Neutrophil (primary cell): ENCODE measurements at regions not wholly inside any gene's neighbourhood (a gene's known extent, or its start where the extent isn't known, plus 50 kb on each side); places are given as distances from the start of the nearest gene placed in this dataset.

Experiments used
- H3K27ac ChIP-seq: fragments of 200-600 bp; sonication (generic); 2 replicates; pipeline ENCODE4 v1.5.1; 2016; ENCODE audit warnings: mild to moderate bottlenecking, moderate library complexity
- H3K27me3 ChIP-seq: fragments of 200-600 bp; sonication (generic); 2 replicates; pipeline ENCODE4 v1.6.0; 2016; ENCODE audit warnings: mild to moderate bottlenecking
- H3K36me3 ChIP-seq: fragments of 200-600 bp; sonication (generic); 2 replicates; pipeline ENCODE4 v1.5.1; 2017
- H3K4me1 ChIP-seq, 2 experiments: fragments of 200-600 bp in 1 of 2; sonication (generic) in 1 of 2; 1 replicate in 1 of 2; 2 replicates in 1 of 2; pipeline versions ENCODE4 v1.5.1 to v1.6.1; 2013 to 2016; ENCODE audit warnings: low read depth in 1 of 2, low read length in 1 of 2, mild to moderate bottlenecking in 1 of 2, moderate library complexity in 1 of 2; ENCODE audit not compliant: control insufficient read depth in 1 of 2, insufficient read depth in 1 of 2
- H3K4me3 ChIP-seq, 2 experiments: fragments of 200-600 bp in 1 of 2; sonication (generic) in 1 of 2; 1 replicate in 1 of 2; 2 replicates in 1 of 2; pipeline ENCODE4 v1.5.1; 2013 to 2016; ENCODE audit warnings: low read depth in 1 of 2, low read length in 1 of 2, mild to moderate bottlenecking in 1 of 2, moderate library complexity in 1 of 2
- H3K9me3 ChIP-seq: fragments of 200-600 bp; sonication (generic); 2 replicates; pipeline ENCODE4 v1.5.1; 2016
- CTCF ChIP-seq: fragments of 200-600 bp; sonication (generic); IDR thresholded peaks from 2 replicates; pipeline ENCODE4 v1.5.1; 2016; ENCODE audit warnings: antibody characterized with exemption

- no peaks in the 10 kb centered on the region for H3K9me3 ChIP-seq
- peak overlapping the region; percentile 83 for H3K27ac ChIP-seq
- peak overlapping the region; percentile 50 to 54 for H3K4me3 ChIP-seq
- no peaks in the 10 kb centered on the region for H3K36me3 ChIP-seq
- peaks cover 19% of the 10 kb centered on the region in 2 experiments for H3K4me1 ChIP-seq
- no peaks in the 10 kb centered on the region for H3K27me3 ChIP-seq
- TF ChIP-seq CTCF = no peak
Measured at GRCh38 chr3:41117398-41117870, 81.9 kb upstream of the CTNNB1 start.

- Histone ChIP-seq H3K4me3 (no peak overlapping the region), H3K4me1 (peaks cover 19% of the 10 kb centered on the region in 2 experiments), H3K27me3 (no peaks in the 10 kb centered on the region), H3K9me3 (no peaks in the 10 kb centered on the region), H3K36me3 (no peaks in the 10 kb centered on the region), H3K27ac (peak overlapping the region; percentile 83)
- TF ChIP-seq CTCF = no peak
Measured at GRCh38 chr3:41118461-41119390, 80.6 kb upstream of the CTNNB1 start.

- Histone ChIP-seq H3K27me3 (no peaks in the 10 kb centered on the region), H3K27ac (no peak overlapping the region), H3K4me3 (no peak overlapping the region), H3K4me1 (peaks cover 19% of the 10 kb centered on the region in 2 experiments), H3K9me3 (no peaks in the 10 kb centered on the region), H3K36me3 (no peaks in the 10 kb centered on the region)
- TF ChIP-seq CTCF = no peak
Measured at GRCh38 chr3:41120460-41120859, 78.8 kb upstream of the CTNNB1 start.

- Histone ChIP-seq H3K4me3 (no peak overlapping the region), H3K27ac (no peak overlapping the region), H3K27me3 (no peaks in the 10 kb centered on the region), H3K36me3 (no peaks in the 10 kb centered on the region), H3K4me1 (no peaks in the 10 kb centered on the region), H3K9me3 (no peaks in the 10 kb centered on the region)
- TF ChIP-seq CTCF = no peak
Measured at GRCh38 chr3:41125258-41125657, 74.0 kb upstream of the CTNNB1 start.

- no peaks in the 10 kb centered on the region for H3K9me3 ChIP-seq
- no peaks in the 10 kb centered on the region for H3K4me1 ChIP-seq
- no peak overlapping the region for H3K4me3 ChIP-seq
- no peaks in the 10 kb centered on the region for H3K27me3 ChIP-seq
- H3K36me3 ChIP-seq = no peaks in the 10 kb centered on the region
- no peak overlapping the region for H3K27ac ChIP-seq
- no peak for TF ChIP-seq CTCF
Measured at GRCh38 chr3:41126472-41126871, 72.8 kb upstream of the CTNNB1 start.
